ENCODE measurements at regions not wholly inside any gene's neighbourhood (a gene's known extent, or its start where the extent isn't known, plus 50 kb on each side); places are given as distances from the start of the nearest gene placed in this dataset.

DNA sequence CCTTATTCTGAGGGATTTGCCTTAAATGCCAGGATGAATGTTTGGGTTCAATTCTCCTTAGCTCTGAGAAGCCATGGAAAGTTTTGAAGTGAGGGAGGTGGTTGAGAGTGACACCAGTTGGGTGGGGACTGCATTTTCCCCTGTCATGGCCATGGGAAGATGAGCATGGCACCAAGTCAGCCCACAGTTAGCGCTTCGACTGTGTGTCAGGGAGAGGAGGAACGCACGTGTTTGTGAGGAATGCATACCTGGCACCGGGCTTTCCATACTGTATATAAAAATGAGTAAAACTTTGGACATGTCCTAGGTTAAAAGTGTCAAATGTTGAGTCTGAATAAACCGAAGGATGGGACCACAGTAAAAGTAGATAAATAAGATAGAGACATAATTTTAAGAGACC is 187.5 kb upstream of the KL start:
- H3K9me3 Mint-ChIP-seq (ENCODE audit: unreplicated experiment), result no peaks in the 10 kb centered on the region
- Histone ChIP-seq H3K36me3 (ENCODE audit: insufficient read depth, low read length) (no peaks in the 10 kb centered on the region), H2AFZ (ENCODE audit: low read depth, low read length) (no peak overlapping the region), H3K27ac (ENCODE audit: low read depth, low read length) (peak overlapping the region; percentile 81), H3K9me3 (ENCODE audit: insufficient read depth, low read depth, low read length) (no peaks in the 10 kb centered on the region), H3K4me1 (ENCODE audit: insufficient read depth, low read length) (peaks cover 33% of the 10 kb centered on the region), H3K9ac (ENCODE audit: low read length) (peak overlapping the region; percentile 72), H3K27me3 (ENCODE audit: insufficient read depth, low read length) (no peaks in the 10 kb centered on the region), H4K20me1 (ENCODE audit: insufficient read depth, low read length) (no peaks in the 10 kb centered on the region), H3K4me2 (ENCODE audit: low read length) (no peak overlapping the region), H3K79me2 (ENCODE audit: insufficient read depth, low read length) (no peaks in the 10 kb centered on the region), H3K4me3 (ENCODE audit: insufficient read depth, low read depth, low read length) (no peak overlapping the region)
- peaks cover 22% of the 10 kb centered on the region for H3K4me1 Mint-ChIP-seq (ENCODE audit: low read depth, unreplicated experiment)
- DNase-seq (ENCODE audit: low read depth), result no peak
- no peak overlapping the region for H3K4me3 Mint-ChIP-seq (ENCODE audit: unreplicated experiment)
- no peaks in the 10 kb centered on the region for H3K36me3 Mint-ChIP-seq (ENCODE audit: low read depth, unreplicated experiment)
- no peaks in the 10 kb centered on the region for H3K27me3 Mint-ChIP-seq (ENCODE audit: low read depth, unreplicated experiment)
- no peak for FAIRE-seq
- peak overlapping the region; percentile 50 for H3K27ac Mint-ChIP-seq (ENCODE audit: unreplicated experiment)
- TF ChIP-seq EZH2 (IDR thresholded peaks at IDR 0.05; ENCODE audit: insufficient read depth, low read length), result no peak
- TF ChIP-seq, protein P1, sequence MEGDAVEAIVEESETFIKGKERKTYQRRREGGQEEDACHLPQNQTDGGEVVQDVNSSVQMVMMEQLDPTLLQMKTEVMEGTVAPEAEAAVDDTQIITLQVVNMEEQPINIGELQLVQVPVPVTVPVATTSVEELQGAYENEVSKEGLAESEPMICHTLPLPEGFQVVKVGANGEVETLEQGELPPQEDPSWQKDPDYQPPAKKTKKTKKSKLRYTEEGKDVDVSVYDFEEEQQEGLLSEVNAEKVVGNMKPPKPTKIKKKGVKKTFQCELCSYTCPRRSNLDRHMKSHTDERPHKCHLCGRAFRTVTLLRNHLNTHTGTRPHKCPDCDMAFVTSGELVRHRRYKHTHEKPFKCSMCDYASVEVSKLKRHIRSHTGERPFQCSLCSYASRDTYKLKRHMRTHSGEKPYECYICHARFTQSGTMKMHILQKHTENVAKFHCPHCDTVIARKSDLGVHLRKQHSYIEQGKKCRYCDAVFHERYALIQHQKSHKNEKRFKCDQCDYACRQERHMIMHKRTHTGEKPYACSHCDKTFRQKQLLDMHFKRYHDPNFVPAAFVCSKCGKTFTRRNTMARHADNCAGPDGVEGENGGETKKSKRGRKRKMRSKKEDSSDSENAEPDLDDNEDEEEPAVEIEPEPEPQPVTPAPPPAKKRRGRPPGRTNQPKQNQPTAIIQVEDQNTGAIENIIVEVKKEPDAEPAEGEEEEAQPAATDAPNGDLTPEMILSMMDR (IDR thresholded peaks at IDR 0.05; ENCODE audit: insufficient read depth, low read depth, low read length), result no peak

GRCh38 chr13:32829269-32829668 is 187.0 kb upstream of the KL start:
- H3K27ac ChIP-seq (ENCODE audit: low read depth, low read length), result peak overlapping the region; percentile 81
- no peak for FAIRE-seq

More at GRCh38 chr13:32829269-32829668, 187.0 kb upstream of the KL start:
- peak overlapping the region; percentile 72 for H3K4me2 ChIP-seq (ENCODE audit: low read length)
- no peaks in the 10 kb centered on the region for H4K20me1 ChIP-seq (ENCODE audit: insufficient read depth, low read length)
- DNase-seq (ENCODE audit: low read depth), result peak; percentile 51
- no peak for TF ChIP-seq EZH2 (IDR thresholded peaks at IDR 0.05; ENCODE audit: insufficient read depth, low read length)
- TF ChIP-seq, protein P1 (IDR thresholded peaks at IDR 0.05; ENCODE audit: insufficient read depth, low read depth, low read length), result no peak
- H3K79me2 ChIP-seq (ENCODE audit: insufficient read depth, low read length), result no peaks in the 10 kb centered on the region
- no peaks in the 10 kb centered on the region for H3K27me3 ChIP-seq (ENCODE audit: insufficient read depth, low read length)
- peak overlapping the region; percentile 38 for H2AFZ ChIP-seq (ENCODE audit: low read depth, low read length)
- Mint-ChIP-seq H3K27ac (ENCODE audit: unreplicated experiment) (peak overlapping the region; percentile 50), H3K4me1 (ENCODE audit: low read depth, unreplicated experiment) (peaks cover 22% of the 10 kb centered on the region), H3K36me3 (ENCODE audit: low read depth, unreplicated experiment) (no peaks in the 10 kb centered on the region), H3K4me3 (ENCODE audit: unreplicated experiment) (no peak overlapping the region), H3K9me3 (ENCODE audit: unreplicated experiment) (no peaks in the 10 kb centered on the region), H3K27me3 (ENCODE audit: low read depth, unreplicated experiment) (no peaks in the 10 kb centered on the region)
- no peak overlapping the region for H3K4me3 ChIP-seq (ENCODE audit: insufficient read depth, low read depth, low read length)
- H3K36me3 ChIP-seq (ENCODE audit: insufficient read depth, low read length), result no peaks in the 10 kb centered on the region
- peak overlapping the region; percentile 72 for H3K9ac ChIP-seq (ENCODE audit: low read length)
- peaks cover 29% of the 10 kb centered on the region for H3K4me1 ChIP-seq (ENCODE audit: insufficient read depth, low read length)
- H3K9me3 ChIP-seq (ENCODE audit: insufficient read depth, low read depth, low read length), result no peaks in the 10 kb centered on the region
